Stimulated activated CD8-positive, alpha-beta memory T cell treated with anti-CD3 and anti-CD28 coated beads, Interleukin-2, amount 100 ng/mL, for 1 hour (primary cell): ENCODE measurements at regions not wholly inside any gene's neighbourhood (a gene's known extent, or its start where the extent isn't known, plus 50 kb on each side); places are given as distances from the start of the nearest gene placed in this dataset.
"Not testable (repeated sequence)": the region's sequence is repeated elsewhere in the genome, so short reads cannot be mapped to it uniquely, and the experiment has no call there.

ENCODE experiments used
- DNase-seq, 2 donors: peaks; one replicate each; pipeline ENCODE4 v3.0.0-alpha.2; 2020; ENCODE audit warnings: low read depth in 2 of 2

DNA sequence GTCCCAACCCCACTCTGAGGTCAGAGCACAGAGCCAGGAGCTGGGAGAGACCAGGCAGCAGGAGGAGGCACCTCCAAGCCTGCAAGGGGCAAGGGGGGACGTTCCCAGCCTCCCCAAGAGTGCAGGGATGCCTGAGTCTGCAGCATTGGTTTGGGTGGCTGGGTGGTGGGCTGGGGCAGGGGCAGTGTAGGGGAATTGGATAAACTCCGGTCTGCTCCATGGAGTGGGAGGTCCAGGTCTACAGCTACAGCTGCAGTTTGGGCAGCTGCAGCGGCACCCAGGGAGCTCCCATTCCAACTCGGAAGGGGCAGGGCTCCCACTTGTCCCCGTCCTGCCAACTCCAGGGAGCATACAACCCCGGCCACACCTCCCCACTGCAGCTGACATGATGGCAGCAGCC, 617.5 kb upstream of the SEMA6D start:
- DNase-seq: not testable (repeated sequence)

DNA sequence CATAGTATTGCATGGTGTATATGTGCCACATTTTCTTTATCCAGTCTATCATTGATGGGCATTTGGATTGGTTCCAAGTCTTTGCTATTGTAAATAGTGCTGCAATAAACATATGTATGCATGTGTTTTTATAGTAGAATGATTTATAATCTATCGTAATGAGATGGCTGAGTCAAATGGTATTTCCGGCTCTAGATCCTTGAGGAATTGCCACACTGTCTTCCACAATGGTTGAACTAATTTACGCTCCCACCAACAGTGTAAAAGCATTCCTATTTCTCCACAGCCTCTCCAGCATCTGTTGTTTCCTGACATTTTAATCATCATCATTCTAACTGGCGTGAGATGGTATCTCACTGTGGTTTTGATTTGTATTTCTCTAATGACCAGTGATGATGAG, 608.5 kb upstream of the SEMA6D start:
- DNase-seq: not testable (repeated sequence)

DNA sequence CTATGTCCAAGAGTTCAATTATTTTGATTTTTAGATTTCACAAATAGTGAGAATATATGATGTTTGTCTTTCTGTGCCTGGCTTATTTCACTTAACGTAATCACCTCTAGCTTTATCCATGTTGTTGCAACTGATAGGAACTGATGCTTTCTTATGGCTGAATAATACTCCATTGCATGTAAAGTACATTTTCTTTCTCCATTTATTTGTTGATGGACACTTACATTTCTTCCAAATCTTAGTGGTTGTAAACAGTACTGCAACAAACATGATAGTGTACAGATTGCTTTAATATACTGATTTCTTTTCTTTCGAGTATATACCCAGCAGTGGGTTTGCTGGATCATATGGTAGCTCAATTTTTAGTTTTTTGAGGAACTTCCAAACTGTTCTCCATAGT, 600.6 kb upstream of the SEMA6D start:
- DNase-seq: no peak

DNA sequence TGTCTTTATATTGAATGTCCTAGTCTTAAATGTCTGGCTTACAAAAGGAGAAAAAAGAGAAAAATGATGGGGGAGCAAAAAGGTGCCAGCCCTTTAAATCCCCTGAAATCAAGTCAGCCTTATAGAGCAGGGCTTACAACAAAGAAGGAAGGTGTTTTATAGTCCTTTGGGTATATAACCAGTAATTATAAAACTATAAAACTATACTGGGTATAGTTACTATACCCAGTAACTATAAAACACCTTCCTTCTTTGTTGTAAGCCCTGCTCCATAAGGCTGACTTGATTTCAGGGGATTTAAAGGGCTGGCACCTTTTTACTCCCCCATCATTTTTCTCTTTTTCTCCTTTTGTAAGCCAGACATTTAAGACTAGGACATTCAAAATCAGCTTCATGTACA, 598.0 kb upstream of the SEMA6D start:
- no peak for DNase-seq

DNA sequence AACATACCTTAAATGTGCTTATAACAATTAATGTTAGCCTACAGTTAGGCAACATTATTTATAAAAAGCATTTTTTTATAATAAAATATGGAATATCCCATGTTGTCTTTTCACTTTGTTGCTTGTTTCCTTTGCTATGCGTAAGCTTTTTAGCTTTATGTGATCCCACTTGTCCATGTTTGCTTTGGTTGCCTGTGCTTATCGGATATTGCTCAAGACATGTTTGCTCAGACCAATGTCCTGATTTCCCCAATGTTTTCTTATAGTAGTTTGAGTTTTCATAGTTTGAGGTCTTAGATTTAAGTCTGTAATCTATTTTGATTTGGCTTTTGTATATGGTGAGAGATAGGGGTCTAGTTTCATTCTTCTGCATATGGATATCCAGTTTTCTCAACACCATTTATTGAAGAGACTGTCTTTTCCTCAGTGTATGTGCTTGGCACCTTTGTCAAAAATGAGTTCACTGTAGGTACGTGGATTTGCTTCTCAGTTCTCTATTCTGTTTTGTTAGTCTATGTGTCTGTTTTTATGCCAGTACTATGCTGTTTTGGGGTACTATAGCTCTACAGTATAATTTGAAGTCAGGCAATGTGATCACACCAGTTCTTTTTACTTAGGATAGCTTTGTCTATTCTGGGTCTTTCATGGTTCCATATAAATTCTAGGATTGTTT, 592.7 kb upstream of the SEMA6D start:
- no peak for DNase-seq

DNA sequence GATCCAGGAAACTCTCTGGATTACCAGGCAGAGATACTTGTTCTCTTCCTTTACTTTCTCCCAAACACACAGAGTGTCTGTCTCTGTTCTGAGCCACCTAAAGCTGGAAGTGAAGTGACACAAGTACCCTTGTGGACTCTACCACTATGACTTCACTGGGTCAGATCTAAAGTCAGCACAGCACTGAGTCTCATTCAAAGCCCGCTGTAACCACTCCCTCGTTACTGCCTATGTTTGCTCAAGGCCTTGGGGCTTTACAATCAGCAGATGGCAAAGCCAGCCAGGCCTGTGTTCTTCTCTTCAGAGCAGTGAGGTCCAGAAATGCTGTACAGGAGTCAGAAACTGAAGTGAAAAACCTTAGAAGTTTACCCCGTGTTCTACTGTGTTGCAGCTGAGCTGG, 588.3 kb upstream of the SEMA6D start:
- no peak for DNase-seq

DNA sequence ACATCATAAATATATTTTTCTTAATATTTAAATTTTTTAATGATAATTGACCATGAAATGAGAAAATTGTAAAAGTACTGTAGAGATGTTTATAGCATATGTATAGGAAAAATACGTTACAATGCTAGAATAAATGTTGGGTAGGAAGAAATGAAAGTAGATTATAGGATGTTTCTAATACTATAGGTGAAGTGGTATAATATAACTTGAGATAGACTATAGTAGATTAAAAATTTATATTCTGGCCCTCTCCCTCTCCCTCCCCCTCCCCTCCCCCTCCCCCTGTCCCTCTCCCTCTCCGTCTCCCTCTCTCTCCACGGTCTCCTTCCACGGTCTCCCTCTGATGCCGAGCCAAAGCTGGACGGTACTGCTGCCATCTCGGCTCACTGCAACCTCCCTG, 585.9 kb upstream of the SEMA6D start:
- not testable (repeated sequence) for DNase-seq

DNA sequence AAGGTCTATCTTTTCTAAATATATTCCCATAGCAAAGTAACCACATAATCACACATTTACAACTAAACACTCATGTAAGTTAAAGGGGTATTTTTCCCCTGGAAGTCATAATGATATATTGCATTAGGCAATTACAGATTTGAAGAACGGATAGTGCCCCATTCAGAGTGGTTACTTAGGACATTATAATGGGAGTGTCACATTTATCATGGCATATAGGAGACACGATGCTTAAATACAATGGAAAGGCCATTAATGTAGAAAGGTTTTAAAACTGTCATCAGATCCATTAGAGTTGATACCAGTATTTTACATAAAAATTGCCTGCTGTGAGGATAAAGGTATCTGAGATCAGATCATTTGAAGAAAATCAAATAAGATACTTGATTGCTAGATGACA, 582.0 kb upstream of the SEMA6D start:
- DNase-seq: no peak

DNA sequence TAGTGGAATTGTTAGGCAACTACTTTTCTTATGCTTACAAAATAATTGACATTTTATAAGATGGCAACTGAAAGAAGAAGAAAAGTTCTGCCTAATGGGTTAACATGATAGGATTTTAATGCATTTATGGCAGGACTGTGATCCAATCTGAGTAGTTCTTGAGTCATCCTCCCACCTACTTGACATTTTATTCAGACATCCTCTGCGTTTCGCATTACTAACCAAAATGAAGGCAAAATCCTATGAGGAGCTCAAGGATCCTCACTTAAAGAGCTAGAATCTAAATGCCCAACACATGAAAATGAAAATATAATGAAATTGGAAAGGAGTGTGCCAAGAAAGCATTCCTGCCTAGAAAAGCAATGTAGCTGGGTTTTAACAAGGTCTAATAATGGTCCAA, 581.1 kb upstream of the SEMA6D start:
- no peak for DNase-seq

DNA sequence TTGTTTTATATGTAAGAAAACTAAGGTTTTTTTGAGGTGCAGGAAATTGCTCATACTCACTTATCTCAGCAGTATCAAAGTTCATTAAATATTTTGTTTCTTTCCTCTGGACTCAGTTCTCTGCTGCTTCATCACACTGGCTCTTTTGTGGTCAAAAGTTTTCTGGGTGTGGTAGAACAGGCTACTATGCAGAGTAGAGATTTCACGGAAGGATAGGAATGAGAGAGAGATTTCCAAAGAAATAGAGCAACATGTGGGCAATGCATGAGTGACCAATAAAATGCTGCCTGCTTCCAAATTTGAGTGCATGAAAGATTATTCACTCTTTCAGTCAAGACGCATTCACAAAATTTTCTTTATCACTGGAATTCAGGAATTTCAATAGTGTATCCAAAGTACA, 577.3 kb upstream of the SEMA6D start:
- no peak for DNase-seq

DNA sequence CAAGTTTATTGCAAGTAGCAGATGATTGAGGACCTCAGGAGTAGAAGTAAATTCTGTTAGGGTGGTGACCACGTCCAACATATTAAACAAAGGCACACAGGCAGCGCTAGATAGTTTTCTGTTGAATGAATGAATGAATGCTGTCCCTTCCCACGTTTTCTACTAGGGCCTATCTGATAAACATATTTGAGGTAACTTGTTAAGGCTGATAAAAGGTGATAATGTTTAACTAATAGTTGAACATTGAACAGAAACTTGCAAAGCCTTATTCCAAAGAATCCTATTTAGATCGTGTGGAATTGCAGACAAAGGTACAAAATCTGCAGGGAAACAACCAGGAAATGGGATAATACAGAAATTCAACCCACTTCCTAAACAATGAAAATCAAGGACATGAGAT, 559.5 kb upstream of the SEMA6D start:
- DNase-seq: no peak

DNA sequence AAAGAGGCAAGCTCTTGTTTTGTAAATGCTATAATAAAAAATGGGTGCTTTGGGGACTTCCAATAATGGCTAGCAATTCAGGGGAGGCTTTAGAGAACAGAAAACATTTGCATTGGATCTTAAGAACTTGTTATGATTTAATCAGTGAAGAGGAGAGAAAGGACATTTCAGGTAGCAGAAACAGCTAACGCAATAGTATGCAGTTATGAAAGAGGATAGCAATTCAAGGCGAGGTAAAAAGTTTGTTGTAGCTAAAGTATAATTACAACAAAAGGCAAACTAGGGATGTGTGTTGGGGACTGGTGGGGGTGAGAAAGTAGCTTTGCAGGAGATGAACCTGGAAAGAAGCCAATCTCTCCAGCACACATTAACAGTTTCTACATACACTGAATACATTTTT, 558.7 kb upstream of the SEMA6D start:
- no peak for DNase-seq

DNA sequence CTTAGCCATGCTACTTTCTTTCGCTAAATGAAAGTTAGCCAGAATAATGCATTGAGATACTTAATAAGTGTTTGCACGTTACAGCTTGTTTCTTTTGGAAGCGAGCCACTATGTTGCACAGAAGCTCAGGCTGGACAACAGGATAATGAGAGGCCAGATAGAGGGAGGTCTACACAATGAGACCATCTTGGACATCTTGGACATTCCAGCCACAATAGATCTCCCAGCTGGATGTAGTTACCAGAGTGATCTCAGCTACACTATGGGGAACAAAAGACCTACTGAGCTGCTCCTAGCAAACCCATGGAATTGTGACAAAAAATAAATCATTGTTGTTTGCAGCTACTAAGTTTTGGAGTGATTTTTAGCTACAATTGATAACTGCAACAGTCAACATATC, 540.1 kb upstream of the SEMA6D start:
- no peak for DNase-seq

DNA sequence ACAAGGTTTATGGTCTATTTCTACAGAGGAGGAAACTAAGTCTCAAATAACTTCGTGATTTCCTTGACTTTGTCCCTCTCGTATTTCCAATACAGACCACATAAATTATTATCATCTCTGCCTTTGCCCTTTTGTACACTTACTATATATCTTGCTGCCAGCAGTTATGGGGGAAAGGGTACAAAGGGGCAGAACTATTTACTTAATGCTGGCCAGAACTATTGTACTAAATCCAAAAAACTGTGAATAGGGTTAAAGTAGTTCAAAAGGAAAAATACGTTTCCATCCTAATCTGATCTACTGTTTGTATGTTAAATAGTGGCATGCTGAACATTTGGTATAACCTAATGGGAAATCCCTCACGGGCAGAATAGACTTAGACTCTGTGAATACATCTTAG, 537.3 kb upstream of the SEMA6D start:
- no peak for DNase-seq

DNA sequence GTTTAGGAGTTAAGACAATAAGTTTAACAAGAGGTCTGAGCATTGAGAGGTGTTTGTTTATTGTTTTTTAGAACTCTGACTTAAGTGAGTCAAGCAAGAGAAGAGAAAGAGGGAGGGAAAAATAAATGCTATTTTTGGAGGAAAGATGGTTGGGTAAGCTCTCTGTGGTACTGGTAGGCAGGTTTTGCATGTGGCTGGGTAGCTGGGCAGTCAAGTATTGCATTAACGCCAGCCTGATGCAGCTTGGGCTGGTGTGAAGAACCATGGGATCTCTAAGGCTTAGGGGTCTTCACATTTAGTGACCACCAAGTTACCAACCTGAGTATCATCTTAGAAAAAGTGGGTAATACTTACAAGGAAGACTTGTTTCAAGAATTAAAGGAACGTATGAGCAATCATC, 534.5 kb upstream of the SEMA6D start:
- no peak for DNase-seq

DNA sequence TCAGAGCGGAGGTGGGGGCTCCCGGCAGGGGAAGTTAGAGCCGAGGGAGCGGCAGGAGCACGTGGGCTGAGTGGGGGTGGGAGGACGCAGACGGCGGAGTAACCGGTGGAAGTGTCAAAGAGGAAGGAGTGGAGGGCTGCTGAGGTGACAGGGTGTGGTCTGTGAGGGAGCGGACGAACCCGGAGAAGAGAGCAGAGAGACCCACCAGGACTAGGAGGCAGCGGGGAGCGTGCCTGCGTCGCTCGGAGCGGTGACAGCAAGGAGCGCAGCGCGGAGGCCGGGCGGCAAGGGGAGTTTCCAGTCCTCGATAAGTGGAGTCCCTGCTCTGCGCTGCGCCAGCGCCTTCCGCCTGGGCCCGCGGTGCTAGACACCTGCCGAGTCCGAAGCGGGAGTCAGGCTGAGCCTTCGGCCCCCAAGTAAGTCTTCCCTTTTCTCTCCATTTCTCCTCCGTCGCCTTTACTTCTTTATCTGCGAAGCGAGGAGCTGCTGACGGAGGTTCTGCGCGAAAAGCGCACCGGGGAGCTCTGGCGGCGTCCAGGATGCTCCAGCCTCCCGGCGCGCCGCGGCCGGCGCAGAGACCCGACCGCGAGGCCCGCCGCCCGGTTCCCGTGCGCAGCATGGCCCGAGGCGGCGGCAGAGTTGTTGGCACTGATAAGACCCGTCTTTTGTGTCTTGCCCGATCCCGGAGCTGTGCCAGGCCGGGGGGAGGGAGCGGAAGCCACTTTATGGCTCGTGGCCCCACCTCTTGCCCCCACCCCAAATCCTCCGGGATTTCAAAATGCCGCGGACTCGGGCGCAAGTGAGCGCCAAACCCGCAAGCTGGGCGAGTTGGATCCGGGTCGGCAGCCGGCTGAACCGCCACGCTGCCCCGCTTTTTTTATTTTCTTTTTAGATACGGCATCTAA, 533.0 kb upstream of the SEMA6D start:
- DNase-seq: no peak

DNA sequence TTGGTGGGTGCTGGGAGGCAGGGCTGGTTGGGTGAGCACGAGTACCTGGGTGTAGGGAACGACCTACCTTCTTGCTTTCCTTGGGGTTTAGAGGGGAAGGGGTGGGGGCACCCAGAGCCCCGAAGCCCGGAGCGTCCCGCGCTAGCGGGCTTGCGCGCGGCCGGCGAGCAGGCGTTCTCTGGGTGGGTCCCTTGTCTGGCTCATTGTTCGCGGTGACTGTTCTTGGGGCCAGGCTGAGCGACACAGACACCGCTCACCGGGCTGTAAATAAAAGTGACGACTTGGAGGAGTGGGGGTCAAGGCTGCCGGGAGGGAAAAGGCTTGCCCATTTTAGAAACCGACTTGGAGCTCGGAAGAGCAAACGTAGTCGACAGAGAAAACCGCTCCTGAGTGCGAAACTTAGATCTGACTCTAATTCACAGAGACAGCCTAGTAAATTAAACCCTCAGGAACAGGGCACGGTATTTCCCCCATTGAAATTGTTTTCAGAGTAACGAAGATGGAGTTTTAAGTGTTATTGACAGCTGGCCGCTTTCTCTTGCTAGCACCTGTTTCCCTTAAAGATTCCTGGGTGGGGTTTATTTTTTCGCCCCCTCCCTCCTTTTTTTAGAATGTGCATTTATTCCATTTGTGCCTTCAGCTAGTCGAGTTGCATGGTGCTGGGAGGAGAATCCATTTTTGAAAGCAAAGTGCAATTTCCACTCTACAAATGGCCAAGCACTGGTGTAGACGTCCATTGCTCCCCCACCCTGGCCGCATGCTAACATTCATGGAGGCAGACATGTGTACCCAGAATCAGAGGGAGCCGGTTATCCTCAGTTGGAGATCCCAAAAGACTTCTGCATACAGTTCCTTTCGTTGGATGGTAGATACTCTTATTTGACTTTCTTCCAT, 532.1 kb upstream of the SEMA6D start:
- no peak for DNase-seq

DNA sequence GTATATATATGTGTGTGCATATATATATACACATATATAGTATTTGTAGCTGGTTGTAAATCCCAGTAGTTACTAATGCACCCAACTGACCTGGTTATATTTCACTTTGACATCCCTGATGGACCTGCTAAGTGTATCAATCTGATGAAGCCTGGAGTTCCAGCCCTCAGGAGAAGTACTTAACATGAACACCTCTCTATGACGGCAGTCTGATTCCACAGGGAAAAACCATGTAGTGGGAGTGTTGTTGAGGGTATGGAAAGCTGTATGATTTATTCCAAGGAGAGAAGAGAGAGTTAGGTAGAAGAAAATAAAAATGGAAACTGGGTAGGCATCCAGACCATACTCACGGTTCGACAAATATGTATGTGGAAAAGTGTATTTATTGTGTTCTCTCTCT, 531.2 kb upstream of the SEMA6D start:
- no peak for DNase-seq

DNA sequence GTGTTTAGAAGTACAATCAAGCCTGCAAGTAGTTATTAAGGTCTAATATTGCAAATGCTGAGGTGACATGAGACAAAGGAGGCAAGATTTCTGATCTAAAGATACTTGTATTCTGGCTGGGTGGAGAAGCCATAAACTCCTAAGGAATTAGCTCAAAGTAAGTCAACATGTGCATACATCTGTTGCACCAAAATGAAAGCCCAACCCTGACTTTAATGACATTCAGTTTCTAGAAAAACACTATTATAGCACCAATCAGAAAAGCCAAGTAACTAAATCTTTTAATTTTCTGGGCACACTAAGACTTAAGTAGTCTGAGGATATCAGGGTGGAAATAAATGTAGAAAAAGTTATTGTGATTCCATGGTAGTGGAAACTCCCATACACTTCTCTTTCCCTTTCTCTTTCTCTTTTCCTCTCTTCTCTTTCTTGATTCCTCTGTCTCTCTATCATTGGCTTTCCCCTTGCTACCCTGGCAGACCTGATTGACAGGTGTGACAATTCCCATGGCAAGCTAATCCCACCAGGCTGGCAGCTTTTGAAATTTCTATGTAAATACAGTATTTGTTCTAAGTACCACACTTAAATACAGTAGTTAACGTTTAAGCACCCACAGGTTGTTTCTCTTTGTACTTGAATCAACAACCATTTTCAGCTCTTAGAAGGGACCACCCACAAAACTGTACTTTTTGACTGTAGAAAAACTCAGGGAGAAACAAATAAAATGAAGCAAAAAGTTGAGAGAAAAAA, 528.4 kb upstream of the SEMA6D start:
- DNase-seq: no peak

DNA sequence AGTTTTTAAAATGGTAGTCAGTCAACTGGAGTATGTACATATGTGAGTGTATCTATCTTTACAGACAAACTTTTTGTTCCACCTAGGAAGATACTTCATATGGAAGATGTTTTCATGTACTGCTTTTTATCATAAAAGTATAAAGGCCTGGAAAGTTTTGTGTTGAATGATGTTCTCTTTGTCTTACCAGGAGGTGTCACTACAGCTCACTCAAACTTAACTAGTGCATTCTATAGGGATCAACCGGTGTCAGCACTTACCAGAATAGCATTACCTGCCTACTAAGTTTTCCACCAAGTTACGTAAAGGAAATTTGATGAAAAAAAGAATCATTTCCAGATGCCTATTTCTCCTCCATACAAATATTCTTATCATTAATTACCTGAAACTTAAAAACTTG, 522.6 kb upstream of the SEMA6D start:
- no peak for DNase-seq

DNA sequence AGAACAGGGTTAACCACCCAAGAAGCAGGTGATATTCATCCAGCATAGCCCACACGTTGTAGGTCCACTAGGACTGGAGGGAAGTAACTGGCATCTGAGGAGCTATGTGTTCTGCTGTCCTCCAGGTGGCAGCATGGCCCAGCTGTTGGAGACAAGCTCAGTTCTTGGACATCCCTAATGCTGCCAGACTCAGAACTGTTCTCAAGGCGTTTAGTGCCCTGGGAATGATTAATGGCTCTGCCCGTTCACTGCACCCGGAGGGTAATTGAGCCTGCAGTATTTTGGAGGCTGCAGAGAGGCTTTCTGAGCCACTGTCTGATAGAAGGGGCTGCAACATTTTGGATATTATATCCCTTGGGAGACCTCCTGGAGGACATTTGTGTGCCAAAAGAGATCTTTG, 521.3 kb upstream of the SEMA6D start:
- peak in 1 of 2 donors; percentile 7 for DNase-seq

DNA sequence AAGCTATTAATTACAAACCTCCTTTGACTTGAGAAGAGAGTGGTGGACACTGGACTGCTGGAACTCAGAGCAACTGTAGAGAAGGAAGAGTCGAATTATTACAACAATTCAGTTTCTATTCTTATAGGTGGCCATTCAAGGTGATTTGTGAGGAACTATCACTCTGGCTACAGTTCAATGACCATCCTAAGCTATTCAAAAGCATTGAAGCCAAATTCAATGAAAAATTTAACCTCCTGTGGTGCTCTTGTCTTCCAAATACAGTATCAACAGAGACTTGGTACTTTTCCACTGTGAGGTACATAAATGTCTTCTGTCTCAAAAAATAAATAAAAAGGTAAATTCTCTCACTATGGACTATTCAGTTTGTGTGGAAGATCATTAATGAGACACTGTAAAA, 513.3 kb upstream of the SEMA6D start:
- DNase-seq: no peak
